Gastroesophageal sphincter (tissue), 4 donors: ENCODE measurements at regions not wholly inside any gene's neighbourhood (a gene's known extent, or its start where the extent isn't known, plus 50 kb on each side); places are given as distances from the start of the nearest gene placed in this dataset.
"Not testable (repeated sequence)": the region's sequence is repeated elsewhere in the genome, so short reads cannot be mapped to it uniquely, and the experiment has no call there.

Experiments
- ATAC-seq: fragments of 150-250 bp; one replicate; pipeline ENCODE4 v1.9.1; 2016; ENCODE audit warnings: mild to moderate bottlenecking, moderate library complexity
- H3K27ac ChIP-seq, 4 donors: fragments of 200-600 bp; sonication (generic) in 3 of 4; 1 replicate in 3 of 4; 2 replicates in 1 of 4; pipeline ENCODE4 v1.5.1; 2016 to 2019
- H3K27me3 ChIP-seq: fragments of 200-600 bp; sonication (generic); one replicate; pipeline ENCODE4 v1.5.1; 2019
- H3K36me3 ChIP-seq, 2 donors: fragments of 200-600 bp; sonication (generic); one replicate each; pipeline ENCODE4 v1.5.1; 2019; ENCODE audit warnings: control low read depth in 1 of 2
- H3K4me1 ChIP-seq, 3 donors: fragments of 200-600 bp; sonication (generic); 1 replicate in 2 of 3; 2 replicates in 1 of 3; pipeline ENCODE4 v1.5.1; 2016 to 2019; ENCODE audit warnings: control low read depth in 2 of 3
- H3K4me3 ChIP-seq, 2 donors: fragments of 200-600 bp; sonication (generic); one replicate each; pipeline ENCODE4 v1.5.1; 2019; ENCODE audit warnings: mild to moderate bottlenecking in 1 of 2, moderate library complexity in 1 of 2
- H3K9me3 ChIP-seq, 3 donors: fragments of 200-600 bp; sonication (generic); one replicate each; pipeline ENCODE4 v1.5.1; 2017 to 2019; ENCODE audit warnings: control low read depth in 2 of 3
- EP300 ChIP-seq: sonication (generic); formaldehyde crosslinking; IDR thresholded peaks from one replicate; pipeline ENCODE4 v1.6.1; 2017; ENCODE audit warnings: antibody characterized with exemption, mild to moderate bottlenecking
- POLR2A ChIP-seq, 2 donors: fragments of 450-650 bp; IDR thresholded peaks; one replicate each; pipeline ENCODE4 v1.6.1; 2017; ENCODE audit warnings: antibody characterized with exemption in 2 of 2, mild to moderate bottlenecking in 2 of 2, moderate library complexity in 1 of 2
- POLR2AphosphoS5 ChIP-seq: sonication (generic); formaldehyde crosslinking; IDR thresholded peaks from one replicate; pipeline ENCODE4 v1.6.1; 2017; ENCODE audit warnings: antibody characterized with exemption
- WGBS, 2 donors: methylation state at CpG; one replicate each; pipeline ENCODE4 v1.1.5; 2018; ENCODE audit warnings: low coverage in 1 of 2; 5-methylcytosine and 5-hydroxymethylcytosine counted together
- TF ChIP-seq, protein P1 (sequence below), 4 experiments: fragments of 200-600 bp in 2 of 4; fragments of 450-650 bp in 2 of 4; sonication (generic) in 1 of 4; IDR thresholded peaks; one replicate each; pipeline ENCODE4 v1.5.1; 2017 to 2019; ENCODE audit warnings: antibody characterized with exemption in 4 of 4, mild to moderate bottlenecking in 2 of 4, moderate library complexity in 2 of 4

DNA sequence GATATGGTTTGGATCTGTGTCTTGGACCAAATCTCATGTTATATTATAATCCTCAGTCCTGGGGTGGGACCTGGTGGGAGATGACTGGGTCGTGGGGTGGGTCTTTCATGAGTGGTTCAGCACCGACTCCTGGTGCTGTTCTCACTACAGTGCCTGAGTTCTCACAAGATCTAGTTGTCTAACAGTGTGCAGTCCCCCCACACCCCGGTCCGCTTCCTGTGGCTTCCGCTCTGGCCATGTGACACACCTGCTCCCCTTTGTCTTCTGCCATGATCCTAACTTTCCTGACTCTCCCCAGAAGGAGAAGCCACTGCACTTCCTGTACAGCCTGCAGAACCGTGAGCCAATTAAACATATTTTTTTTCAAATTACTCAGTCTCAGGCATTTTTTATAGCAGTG, 1262.2 kb downstream of the TMEM121 start:
- no peaks in the 10 kb centered on the region for H3K9me3 ChIP-seq
- H3K27me3 ChIP-seq, result peaks cover 51% of the 10 kb centered on the region
- no peaks in the 10 kb centered on the region for H3K36me3 ChIP-seq
- 55 to 57% methylated on average over 2 to 4 of the region's 6 CpGs for WGBS, 2 donors
- no peaks in the 10 kb centered on the region for H3K4me1 ChIP-seq
- TF ChIP-seq, protein P1, sequence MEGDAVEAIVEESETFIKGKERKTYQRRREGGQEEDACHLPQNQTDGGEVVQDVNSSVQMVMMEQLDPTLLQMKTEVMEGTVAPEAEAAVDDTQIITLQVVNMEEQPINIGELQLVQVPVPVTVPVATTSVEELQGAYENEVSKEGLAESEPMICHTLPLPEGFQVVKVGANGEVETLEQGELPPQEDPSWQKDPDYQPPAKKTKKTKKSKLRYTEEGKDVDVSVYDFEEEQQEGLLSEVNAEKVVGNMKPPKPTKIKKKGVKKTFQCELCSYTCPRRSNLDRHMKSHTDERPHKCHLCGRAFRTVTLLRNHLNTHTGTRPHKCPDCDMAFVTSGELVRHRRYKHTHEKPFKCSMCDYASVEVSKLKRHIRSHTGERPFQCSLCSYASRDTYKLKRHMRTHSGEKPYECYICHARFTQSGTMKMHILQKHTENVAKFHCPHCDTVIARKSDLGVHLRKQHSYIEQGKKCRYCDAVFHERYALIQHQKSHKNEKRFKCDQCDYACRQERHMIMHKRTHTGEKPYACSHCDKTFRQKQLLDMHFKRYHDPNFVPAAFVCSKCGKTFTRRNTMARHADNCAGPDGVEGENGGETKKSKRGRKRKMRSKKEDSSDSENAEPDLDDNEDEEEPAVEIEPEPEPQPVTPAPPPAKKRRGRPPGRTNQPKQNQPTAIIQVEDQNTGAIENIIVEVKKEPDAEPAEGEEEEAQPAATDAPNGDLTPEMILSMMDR (IDR thresholded peaks at IDR 0.05), result no peak
- TF ChIP-seq POLR2AphosphoS5 (no peak), EP300 (no peak), POLR2A (IDR thresholded peaks at IDR 0.05) (no peak)
- no peak for ATAC-seq
- H3K4me3 ChIP-seq, result no peak overlapping the region
- H3K27ac ChIP-seq, result no peak overlapping the region

DNA sequence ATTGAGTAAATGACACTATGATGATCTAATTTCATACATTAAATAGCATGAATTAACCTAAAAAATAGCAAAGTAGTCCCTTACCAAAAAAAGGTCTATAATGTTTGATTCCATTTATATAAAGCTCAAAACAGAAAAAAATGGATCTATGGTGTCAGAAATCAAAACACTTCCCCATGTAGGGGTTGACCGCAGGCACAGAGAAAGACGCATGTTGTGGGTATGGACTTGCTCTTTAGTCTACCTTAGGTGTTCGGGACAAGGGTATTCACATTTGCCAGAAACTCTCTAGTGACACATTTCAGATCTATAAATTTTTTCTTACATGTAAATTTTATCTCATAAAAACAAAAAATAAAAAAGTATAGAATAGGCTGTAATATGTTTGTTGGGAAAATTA, 1262.9 kb downstream of the TMEM121 start:
- TF ChIP-seq, protein P1 (IDR thresholded peaks at IDR 0.05), result no peak
- TF ChIP-seq POLR2AphosphoS5, result no peak
- Histone ChIP-seq H3K9me3 (no peaks in the 10 kb centered on the region), H3K27ac (no peak overlapping the region), H3K36me3 (no peaks in the 10 kb centered on the region), H3K4me1 (no peaks in the 10 kb centered on the region), H3K4me3 (no peak overlapping the region), H3K27me3 (peaks cover 43% of the 10 kb centered on the region)
- no peak for ATAC-seq
- WGBS, 2 donors, result 86 to 100% methylated on average over 3 of the region's 3 CpGs

DNA sequence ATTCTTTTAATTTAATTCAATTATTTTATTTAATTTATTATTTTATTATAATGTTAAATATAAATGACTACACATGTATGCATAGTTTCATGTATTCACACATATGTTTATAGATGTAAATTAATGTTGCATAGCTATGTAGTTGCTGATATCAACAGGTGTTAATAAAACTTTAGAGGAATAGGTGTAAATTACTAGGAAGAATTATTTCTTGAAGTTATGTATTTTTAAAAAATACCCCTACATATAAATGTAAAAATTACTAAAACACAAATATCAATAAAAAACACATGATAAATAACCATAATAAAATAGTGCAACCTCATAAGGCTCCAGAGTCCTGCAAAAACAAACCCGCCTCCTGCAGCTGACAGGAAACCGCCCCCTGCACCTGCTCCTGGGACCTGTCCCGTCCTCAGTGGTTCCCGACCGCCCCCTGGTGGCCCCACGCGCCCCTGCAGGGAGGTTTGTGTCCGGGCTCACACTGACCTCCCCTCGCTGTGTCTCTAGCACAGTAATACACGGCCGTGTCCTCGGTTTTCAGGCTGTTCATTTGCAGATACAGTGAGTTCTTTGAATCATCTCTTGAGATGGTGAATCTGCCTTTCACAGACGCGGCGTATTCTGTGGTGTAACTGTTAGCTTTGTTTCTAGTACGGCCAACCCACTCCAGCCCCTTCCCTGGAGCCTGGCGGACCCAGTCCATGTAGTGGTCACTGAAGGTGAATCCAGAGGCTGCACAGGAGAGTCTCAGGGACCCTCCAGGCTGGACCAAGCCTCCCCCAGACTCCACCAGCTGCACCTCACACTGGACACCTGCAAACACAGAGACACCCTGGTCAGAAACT, 1264.0 kb downstream of the TMEM121 start:
- TF ChIP-seq EP300, result no peak
- TF ChIP-seq, protein P1 (IDR thresholded peaks at IDR 0.05), result peak in 1 of 4 experiments; percentile 56
- peaks cover 39% of the 10 kb centered on the region for H3K27me3 ChIP-seq
- 25 to 31% methylated on average over 2 to 9 of the region's 17 CpGs for WGBS, 2 donors

DNA sequence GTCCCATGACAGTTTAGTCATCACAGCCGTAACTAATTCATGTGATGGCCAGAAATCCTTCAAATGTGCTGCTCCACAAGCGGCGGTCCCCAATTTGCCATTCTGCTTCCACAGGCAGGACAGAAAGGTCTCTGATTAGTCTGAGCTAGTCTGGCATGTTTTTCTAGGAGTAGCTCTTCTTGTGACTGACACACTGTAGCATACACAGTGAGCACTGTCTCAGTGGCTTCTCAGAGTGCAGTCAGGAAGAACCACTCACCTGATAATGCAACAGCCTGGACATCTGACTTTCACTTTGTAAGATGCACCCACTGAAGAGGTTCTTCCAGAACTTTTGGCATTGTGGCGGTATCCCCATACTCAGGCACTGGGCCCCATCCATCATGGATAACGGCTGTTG, 1266.2 kb downstream of the TMEM121 start:
- Histone ChIP-seq H3K9me3 (no peaks in the 10 kb centered on the region), H3K4me3 (no peak overlapping the region), H3K36me3 (no peaks in the 10 kb centered on the region), H3K4me1 (no peaks in the 10 kb centered on the region), H3K27me3 (peaks cover 31% of the 10 kb centered on the region), H3K27ac (no peak overlapping the region)
- ATAC-seq, result no peak
- TF ChIP-seq POLR2A (IDR thresholded peaks at IDR 0.05) (no peak), POLR2AphosphoS5 (no peak), EP300 (no peak)
- TF ChIP-seq, protein P1 (IDR thresholded peaks at IDR 0.05), result no peak
- WGBS, 2 donors, result 83 to 88% methylated on average over 1 to 4 of the region's 5 CpGs

More for the DNA sequence above, 1264.0 kb downstream of the TMEM121 start:
- no peaks in the 10 kb centered on the region for H3K4me1 ChIP-seq
- no peaks in the 10 kb centered on the region for H3K36me3 ChIP-seq
- H3K27ac ChIP-seq, result no peak overlapping the region
- no peak for ATAC-seq
- no peaks in the 10 kb centered on the region for H3K9me3 ChIP-seq
- H3K4me3 ChIP-seq, result no peak overlapping the region

DNA sequence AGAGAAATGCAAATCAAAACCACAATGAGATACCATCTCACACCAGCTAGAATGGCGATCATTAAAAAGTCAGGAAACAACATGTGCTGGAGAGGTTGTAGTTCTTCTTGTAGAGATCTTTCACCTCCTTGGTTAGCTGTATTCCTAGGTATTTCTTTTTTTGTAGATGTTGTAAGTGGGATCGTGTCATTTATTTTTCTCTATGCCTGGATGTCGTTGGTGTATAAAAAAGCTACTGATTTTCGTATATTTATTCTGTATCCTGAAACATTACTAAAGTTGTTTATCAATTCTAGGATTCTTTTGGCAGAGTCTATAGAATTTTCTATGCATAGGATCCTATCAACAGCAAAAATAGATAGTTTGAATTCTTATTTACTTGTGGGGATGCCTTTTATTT, 1271.8 kb downstream of the TMEM121 start:
- H3K27me3 ChIP-seq, result peaks cover 26% of the 10 kb centered on the region
- not testable (repeated sequence) for H3K36me3 ChIP-seq, H3K4me3 ChIP-seq, H3K27ac ChIP-seq, H3K4me1 ChIP-seq, H3K9me3 ChIP-seq, ATAC-seq
- 52 to 53% methylated on average over 4 of the region's 4 CpGs for WGBS, 2 donors
